ENCODE measurements at regions not wholly inside any gene's neighbourhood (a gene's known extent, or its start where the extent isn't known, plus 50 kb on each side); places are given as distances from the start of the nearest gene placed in this dataset.

DNA sequence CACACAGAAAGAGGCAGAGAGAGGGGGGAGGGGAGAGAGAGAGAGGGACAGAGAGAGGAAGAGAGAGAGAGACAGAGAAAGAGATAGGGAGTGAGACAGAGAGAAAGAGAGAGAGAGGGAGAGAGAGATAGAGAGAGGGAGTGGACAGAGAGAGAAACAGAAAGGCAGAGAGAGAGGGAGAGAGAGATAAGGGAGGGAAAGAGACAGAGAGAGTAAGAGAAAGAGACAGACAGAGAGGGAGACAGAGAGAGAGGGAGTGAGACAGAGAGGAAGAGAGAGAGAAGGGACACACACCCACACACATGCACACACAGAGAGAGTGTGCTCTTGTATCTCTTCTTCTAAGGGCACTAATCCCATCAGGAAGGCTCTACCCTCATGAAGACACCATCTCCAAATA is 103.2 kb upstream of the ESRRB start:
- ChIA-PET CTCF (ENCODE audit: unreplicated experiment) (no interaction called here), POLR2A (no interaction called here)
- H3K27ac ChIP-seq (ENCODE audit: low read depth, low read length, poor library complexity, severe bottlenecking) = no peak overlapping the region
- no peaks in the 10 kb centered on the region for H3K79me2 ChIP-seq (ENCODE audit: insufficient read depth, low read depth, low read length)
- no peak overlapping the region for H3K4me3 ChIP-seq (ENCODE audit: low read depth, low read length, poor library complexity, severe bottlenecking)
- H3K36me3 ChIP-seq (ENCODE audit: insufficient read depth, low read length) = no peaks in the 10 kb centered on the region
- H3K4me2 ChIP-seq (ENCODE audit: low read length) = no peak overlapping the region
- intact Hi-C loops (cut with micrococcal nuclease; ENCODE audit: unreplicated experiment) = loop anchor here (2.0 kb wide), 1 partner anchor 52 kb away; no protein-coding TSS in a partner anchor
- H3K9me3 ChIP-seq (ENCODE audit: low read length) = no peaks in the 10 kb centered on the region
- H2AFZ ChIP-seq (ENCODE audit: low read length) = no peak overlapping the region
- TF ChIP-seq, protein P1, sequence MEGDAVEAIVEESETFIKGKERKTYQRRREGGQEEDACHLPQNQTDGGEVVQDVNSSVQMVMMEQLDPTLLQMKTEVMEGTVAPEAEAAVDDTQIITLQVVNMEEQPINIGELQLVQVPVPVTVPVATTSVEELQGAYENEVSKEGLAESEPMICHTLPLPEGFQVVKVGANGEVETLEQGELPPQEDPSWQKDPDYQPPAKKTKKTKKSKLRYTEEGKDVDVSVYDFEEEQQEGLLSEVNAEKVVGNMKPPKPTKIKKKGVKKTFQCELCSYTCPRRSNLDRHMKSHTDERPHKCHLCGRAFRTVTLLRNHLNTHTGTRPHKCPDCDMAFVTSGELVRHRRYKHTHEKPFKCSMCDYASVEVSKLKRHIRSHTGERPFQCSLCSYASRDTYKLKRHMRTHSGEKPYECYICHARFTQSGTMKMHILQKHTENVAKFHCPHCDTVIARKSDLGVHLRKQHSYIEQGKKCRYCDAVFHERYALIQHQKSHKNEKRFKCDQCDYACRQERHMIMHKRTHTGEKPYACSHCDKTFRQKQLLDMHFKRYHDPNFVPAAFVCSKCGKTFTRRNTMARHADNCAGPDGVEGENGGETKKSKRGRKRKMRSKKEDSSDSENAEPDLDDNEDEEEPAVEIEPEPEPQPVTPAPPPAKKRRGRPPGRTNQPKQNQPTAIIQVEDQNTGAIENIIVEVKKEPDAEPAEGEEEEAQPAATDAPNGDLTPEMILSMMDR (conservative IDR thresholded peaks at IDR 0.05; ENCODE audit: low read length) = no peak
- no peak for TF ChIP-seq EZH2phosphoT487 (IDR thresholded peaks at IDR 0.05; ENCODE audit: borderline replicate concordance, low read depth, low read length)
- DNase-seq (ENCODE audit: low spot score) = no peak
- H3K9me2 ChIP-seq (ENCODE audit: insufficient read depth, low read length) = no peaks in the 10 kb centered on the region
- H4K20me1 ChIP-seq (ENCODE audit: insufficient read depth, low read length) = no peaks in the 10 kb centered on the region
- no TSS peak for BruUV-seq (replicated peaks)
- H3K4me1 ChIP-seq (ENCODE audit: insufficient read depth, low read length, poor library complexity, severe bottlenecking) = no peaks in the 10 kb centered on the region

DNA sequence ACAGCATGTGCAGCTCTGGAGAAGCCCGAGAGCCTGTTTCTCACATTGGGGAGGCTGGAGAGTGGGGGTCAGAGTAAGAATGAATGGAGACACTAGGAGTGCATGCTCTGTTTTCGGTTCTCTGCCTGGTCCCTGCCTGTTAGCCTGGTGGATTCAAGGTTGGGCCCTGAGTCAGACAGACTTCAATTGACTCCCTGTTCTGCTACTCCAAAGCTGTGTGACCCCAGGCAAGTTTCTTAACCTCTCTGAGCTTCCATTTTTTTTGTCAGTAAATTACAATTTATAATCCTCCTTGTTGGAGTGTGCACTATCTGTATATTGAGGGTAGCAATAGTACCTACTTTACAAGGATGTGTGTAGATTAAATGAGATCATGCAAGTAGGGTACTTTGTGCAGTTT is 102.6 kb upstream of the ESRRB start:
- Histone ChIP-seq H2AFZ (ENCODE audit: low read length) (no peak overlapping the region), H3K4me1 (ENCODE audit: insufficient read depth, low read length, poor library complexity, severe bottlenecking) (no peaks in the 10 kb centered on the region), H3K9me2 (ENCODE audit: insufficient read depth, low read length) (no peaks in the 10 kb centered on the region), H3K79me2 (ENCODE audit: insufficient read depth, low read depth, low read length) (no peaks in the 10 kb centered on the region), H3K4me2 (ENCODE audit: low read length) (no peak overlapping the region), H4K20me1 (ENCODE audit: insufficient read depth, low read length) (no peaks in the 10 kb centered on the region), H3K4me3 (ENCODE audit: low read depth, low read length, poor library complexity, severe bottlenecking) (no peak overlapping the region), H3K27ac (ENCODE audit: low read depth, low read length, poor library complexity, severe bottlenecking) (no peak overlapping the region), H3K36me3 (ENCODE audit: insufficient read depth, low read length) (no peaks in the 10 kb centered on the region), H3K9me3 (ENCODE audit: low read length) (no peaks in the 10 kb centered on the region)
- intact Hi-C loops (cut with micrococcal nuclease; ENCODE audit: unreplicated experiment) = loop anchor here (2.0 kb wide), 1 partner anchor 53 kb away; no protein-coding TSS in a partner anchor
- TF ChIP-seq, protein P1 (conservative IDR thresholded peaks at IDR 0.05; ENCODE audit: low read length) = no peak
- TF ChIP-seq EZH2phosphoT487 (IDR thresholded peaks at IDR 0.05; ENCODE audit: borderline replicate concordance, low read depth, low read length) = no peak
- ChIA-PET POLR2A (no interaction called here), CTCF (ENCODE audit: unreplicated experiment) (no interaction called here)
- no peak for DNase-seq (ENCODE audit: low spot score)
- BruUV-seq (replicated peaks) = no TSS peak

DNA sequence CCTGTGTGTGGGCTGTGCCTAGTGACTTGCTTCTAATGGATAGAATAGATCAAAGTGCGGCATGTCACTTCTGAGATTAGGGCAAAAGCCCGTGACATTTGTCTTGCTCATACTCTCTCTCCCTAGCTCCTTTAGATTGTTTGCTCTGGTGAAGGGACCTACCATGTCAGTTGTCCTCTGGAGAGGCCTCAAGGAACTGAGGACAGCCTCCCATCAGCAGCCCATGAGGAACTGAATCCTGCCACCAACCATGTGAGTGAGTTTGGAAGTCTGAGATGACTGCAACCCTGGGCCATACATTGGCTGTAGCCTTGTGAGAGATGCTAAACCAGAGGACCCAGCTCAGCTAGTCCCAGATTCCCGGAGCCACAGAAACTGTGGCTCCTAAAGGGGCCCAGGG is 101.6 kb upstream of the ESRRB start:
- no peak overlapping the region for H3K27ac ChIP-seq (ENCODE audit: low read depth, low read length, poor library complexity, severe bottlenecking)
- H4K20me1 ChIP-seq (ENCODE audit: insufficient read depth, low read length) = no peaks in the 10 kb centered on the region
- no peaks in the 10 kb centered on the region for H3K9me3 ChIP-seq (ENCODE audit: low read length)
- no peak overlapping the region for H3K4me3 ChIP-seq (ENCODE audit: low read depth, low read length, poor library complexity, severe bottlenecking)
- ChIA-PET CTCF (ENCODE audit: unreplicated experiment) (no interaction called here), POLR2A (no interaction called here)
- intact Hi-C loops (cut with micrococcal nuclease; ENCODE audit: unreplicated experiment) = no loop called here
- no peak for DNase-seq (ENCODE audit: low spot score)
- no peaks in the 10 kb centered on the region for H3K4me1 ChIP-seq (ENCODE audit: insufficient read depth, low read length, poor library complexity, severe bottlenecking)
- H2AFZ ChIP-seq (ENCODE audit: low read length) = no peak overlapping the region
- no TSS peak for BruUV-seq (replicated peaks)
- TF ChIP-seq EZH2phosphoT487 (IDR thresholded peaks at IDR 0.05; ENCODE audit: borderline replicate concordance, low read depth, low read length) = no peak
- TF ChIP-seq, protein P1 (conservative IDR thresholded peaks at IDR 0.05; ENCODE audit: low read length) = no peak
- H3K9me2 ChIP-seq (ENCODE audit: insufficient read depth, low read length) = no peaks in the 10 kb centered on the region
- no peaks in the 10 kb centered on the region for H3K36me3 ChIP-seq (ENCODE audit: insufficient read depth, low read length)
- H3K79me2 ChIP-seq (ENCODE audit: insufficient read depth, low read depth, low read length) = no peaks in the 10 kb centered on the region
- H3K4me2 ChIP-seq (ENCODE audit: low read length) = no peak overlapping the region

Data from OCI-LY7 (cell line).